ENCODE measurements at regions not wholly inside any gene's neighbourhood (a gene's known extent, or its start where the extent isn't known, plus 50 kb on each side); places are given as distances from the start of the nearest gene placed in this dataset.
"Not testable (repeated sequence)": the region's sequence is repeated elsewhere in the genome, so short reads cannot be mapped to it uniquely, and the experiment has no call there.

DNA sequence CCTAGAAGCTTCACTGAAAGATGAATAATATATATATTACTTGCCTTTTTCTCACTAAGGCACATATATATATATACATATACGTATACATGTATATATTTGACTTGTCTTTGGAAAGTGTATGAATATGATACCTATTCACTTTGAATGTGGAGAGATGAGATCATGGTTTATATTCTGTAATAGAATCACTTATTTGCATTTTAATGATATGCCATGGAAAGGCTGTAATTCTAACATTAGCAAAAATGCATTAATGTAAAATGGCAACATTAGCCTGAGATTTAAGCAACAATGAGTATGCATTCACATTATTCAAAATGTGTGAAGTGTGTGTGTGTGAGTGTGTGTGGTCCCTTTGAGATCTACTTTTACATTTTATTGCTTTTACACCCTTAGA lies 54.5 kb upstream of the PRKD1 start:
- DNase-seq (ENCODE audit: extremely low spot score) = no peak
- H3K4me1 ChIP-seq (ENCODE audit: insufficient read depth) = no peaks in the 10 kb centered on the region
- H3K36me3 ChIP-seq (ENCODE audit: insufficient read depth) = no peaks in the 10 kb centered on the region
- H3K27ac ChIP-seq (ENCODE audit: low read depth) = no peak overlapping the region
- 88% methylated on average over 1 of the region's 1 CpG for WGBS
- no peak overlapping the region for H3K4me3 ChIP-seq (ENCODE audit: low read depth, low read length)

DNA sequence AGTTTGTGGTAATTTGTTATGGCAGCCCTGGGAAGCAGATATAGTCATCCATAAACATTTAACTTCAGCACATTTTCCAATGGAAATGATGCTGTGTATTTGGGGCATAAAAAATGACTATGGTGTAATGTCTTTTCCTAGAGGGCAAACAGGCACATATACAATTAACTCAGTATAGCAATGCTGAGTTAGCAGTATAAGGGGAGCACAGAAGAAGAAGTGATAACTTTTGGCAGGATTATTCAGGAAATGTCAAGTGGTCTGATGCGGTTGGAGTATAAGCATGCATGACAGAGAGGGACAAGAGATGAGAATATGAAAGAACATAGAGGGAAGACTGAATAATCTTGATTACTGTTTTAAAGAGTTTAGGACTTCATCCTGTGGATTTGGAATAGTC lies 55.3 kb upstream of the PRKD1 start:
- no peak for DNase-seq (ENCODE audit: extremely low spot score)
- Histone ChIP-seq H3K4me1 (ENCODE audit: insufficient read depth) (no peaks in the 10 kb centered on the region), H3K27ac (ENCODE audit: low read depth) (no peak overlapping the region), H3K4me3 (ENCODE audit: low read depth, low read length) (no peak overlapping the region), H3K36me3 (ENCODE audit: insufficient read depth) (no peaks in the 10 kb centered on the region)
- 76% methylated on average over 1 of the region's 1 CpG for WGBS

- not testable (repeated sequence) for H3K27ac ChIP-seq (ENCODE audit: low read depth); H3K36me3 ChIP-seq (ENCODE audit: insufficient read depth); H3K4me3 ChIP-seq (ENCODE audit: low read depth, low read length); H3K4me1 ChIP-seq (ENCODE audit: insufficient read depth); DNase-seq (ENCODE audit: extremely low spot score)
- WGBS = 84% methylated on average over 30 of the region's 30 CpGs
Observed at GRCh38 chr14:29990344-29990857, 62.8 kb upstream of the PRKD1 start.

DNA sequence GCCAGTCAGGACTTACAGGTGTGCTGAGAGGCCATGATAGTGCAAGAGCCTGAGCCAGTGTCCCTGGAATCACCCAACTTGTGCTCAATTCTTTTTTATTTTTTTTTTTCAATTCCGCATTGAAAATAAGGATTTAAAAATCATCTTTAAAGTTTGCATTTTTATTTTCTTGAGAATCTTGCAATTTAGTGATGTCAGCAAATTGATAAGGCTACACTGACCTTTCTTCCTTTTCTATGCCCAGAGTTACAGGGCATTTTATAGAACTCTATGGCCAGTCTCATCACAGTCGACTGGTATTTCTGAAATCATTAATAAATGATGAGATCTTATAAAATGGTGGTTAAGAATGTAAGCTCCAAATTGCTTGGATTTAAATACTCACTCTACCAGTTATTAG lies 63.3 kb upstream of the PRKD1 start:
- H3K4me3 ChIP-seq (ENCODE audit: low read depth, low read length) = no peak overlapping the region
- DNase-seq (ENCODE audit: extremely low spot score) = no peak
- H3K36me3 ChIP-seq (ENCODE audit: insufficient read depth) = no peaks in the 10 kb centered on the region
- H3K27ac ChIP-seq (ENCODE audit: low read depth) = no peak overlapping the region
- H3K4me1 ChIP-seq (ENCODE audit: insufficient read depth) = no peaks in the 10 kb centered on the region
- WGBS = 95% methylated on average over 2 of the region's 2 CpGs

DNA sequence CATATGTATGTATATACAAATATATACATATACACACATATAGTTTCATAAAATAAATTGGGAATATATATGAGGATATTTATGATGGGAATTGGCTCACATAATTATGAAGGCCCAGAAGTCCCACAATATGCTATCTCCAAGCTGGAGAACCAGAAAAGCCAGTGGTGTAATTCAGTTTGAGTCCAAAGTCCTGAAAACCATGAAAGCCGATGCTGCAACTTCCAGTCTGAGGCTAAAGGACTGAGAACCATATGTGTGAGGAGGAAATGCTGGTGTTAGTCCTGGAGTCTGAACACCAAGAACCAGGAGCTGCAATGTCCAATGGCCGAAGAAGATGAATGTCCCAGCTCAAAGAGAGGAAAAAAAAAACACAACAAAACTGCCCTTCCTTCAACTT lies 65.5 kb upstream of the PRKD1 start:
- 97% methylated on average over 2 of the region's 2 CpGs for WGBS

GRCh38 chr14:29999013-29999539 lies 71.4 kb upstream of the PRKD1 start:
- H3K27ac ChIP-seq (ENCODE audit: low read depth) = no peak overlapping the region
- DNase-seq (ENCODE audit: extremely low spot score) = no peak
- H3K4me1 ChIP-seq (ENCODE audit: insufficient read depth) = no peaks in the 10 kb centered on the region
- no peak overlapping the region for H3K4me3 ChIP-seq (ENCODE audit: low read depth, low read length)
- 82% methylated on average over 3 of the region's 3 CpGs for WGBS
- no peaks in the 10 kb centered on the region for H3K36me3 ChIP-seq (ENCODE audit: insufficient read depth)

More for the DNA sequence above, 65.5 kb upstream of the PRKD1 start:
- Histone ChIP-seq H3K36me3 (ENCODE audit: insufficient read depth) (no peaks in the 10 kb centered on the region), H3K4me1 (ENCODE audit: insufficient read depth) (no peaks in the 10 kb centered on the region), H3K27ac (ENCODE audit: low read depth) (no peak overlapping the region), H3K4me3 (ENCODE audit: low read depth, low read length) (no peak overlapping the region)
- no peak for DNase-seq (ENCODE audit: extremely low spot score)

DNA sequence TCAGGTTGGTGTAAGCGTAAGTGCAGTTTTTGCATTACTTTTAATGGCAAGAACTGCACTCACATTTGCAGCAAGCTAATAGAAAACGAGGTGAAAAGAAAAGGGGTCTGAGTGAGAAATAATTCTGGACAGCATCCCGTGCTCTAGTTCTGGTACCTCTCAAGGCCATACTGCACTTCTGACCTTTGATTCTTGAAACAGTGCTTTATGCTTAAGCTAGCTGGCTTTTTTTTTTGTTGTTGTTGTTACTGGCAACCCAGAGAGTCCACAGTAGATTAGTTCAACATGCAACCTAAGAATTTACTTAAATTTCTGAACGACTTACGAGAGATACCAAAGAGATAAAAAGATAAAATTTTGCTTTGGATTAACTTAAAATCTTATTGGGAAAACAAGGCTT lies 75.2 kb upstream of the PRKD1 start:
- 68% methylated on average over 5 of the region's 5 CpGs for WGBS
- no peak overlapping the region for H3K27ac ChIP-seq (ENCODE audit: low read depth)
- no peaks in the 10 kb centered on the region for H3K36me3 ChIP-seq (ENCODE audit: insufficient read depth)
- no peak for DNase-seq (ENCODE audit: extremely low spot score)
- H3K4me1 ChIP-seq (ENCODE audit: insufficient read depth) = no peaks in the 10 kb centered on the region
- no peak overlapping the region for H3K4me3 ChIP-seq (ENCODE audit: low read depth, low read length)

- WGBS = 49% methylated on average over 8 of the region's 8 CpGs
- Histone ChIP-seq H3K36me3 (ENCODE audit: insufficient read depth) (no peaks in the 10 kb centered on the region), H3K4me3 (ENCODE audit: low read depth, low read length) (no peak overlapping the region), H3K4me1 (ENCODE audit: insufficient read depth) (no peaks in the 10 kb centered on the region), H3K27ac (ENCODE audit: low read depth) (no peak overlapping the region)
- peak; percentile 21 for DNase-seq (ENCODE audit: extremely low spot score)
Observed at GRCh38 chr14:30005114-30005808, 77.6 kb upstream of the PRKD1 start.

DNA sequence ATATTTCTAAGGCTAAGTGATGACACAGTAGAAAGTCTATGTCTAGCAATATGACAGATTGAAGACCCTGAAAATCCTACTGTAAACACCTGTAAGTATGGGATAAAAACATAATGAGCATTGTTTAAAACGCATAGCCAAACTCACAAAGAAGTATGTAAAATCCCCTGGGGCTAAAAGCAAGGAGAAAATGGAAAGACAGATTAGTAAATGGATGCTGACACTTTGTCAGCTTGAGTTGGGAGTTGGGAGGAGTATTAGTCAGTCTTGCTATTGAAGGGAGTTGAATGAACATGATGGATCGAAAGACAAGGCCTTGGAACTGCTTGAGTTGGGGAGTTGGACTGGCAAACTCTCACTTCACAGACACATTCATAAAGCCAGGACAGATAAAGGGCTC lies 79.0 kb upstream of the PRKD1 start:
- WGBS = 65% methylated on average over 2 of the region's 2 CpGs

DNA sequence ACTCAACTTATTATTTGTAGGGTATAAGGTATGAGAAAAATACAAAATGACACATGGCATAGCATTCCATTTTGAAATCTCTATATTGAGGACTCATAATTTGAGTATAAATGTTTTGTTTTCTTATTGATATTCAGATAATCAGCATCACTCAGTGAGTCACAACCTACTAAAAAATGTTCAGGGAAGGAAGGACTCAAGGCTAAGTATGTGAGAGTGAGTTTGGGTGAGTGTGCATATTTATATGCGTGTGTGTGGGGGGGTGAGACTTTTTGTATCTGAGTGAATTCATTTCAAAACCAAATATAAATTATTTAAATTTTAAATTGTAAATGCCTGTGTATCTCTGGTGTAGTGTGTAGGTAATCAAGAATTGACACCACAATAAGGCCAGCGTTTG lies 87.8 kb upstream of the PRKD1 start:
- H3K4me1 ChIP-seq (ENCODE audit: insufficient read depth) = no peaks in the 10 kb centered on the region
- no peak for DNase-seq (ENCODE audit: extremely low spot score)
- no peaks in the 10 kb centered on the region for H3K36me3 ChIP-seq (ENCODE audit: insufficient read depth)
- 90% methylated on average over 2 of the region's 2 CpGs for WGBS
- no peak overlapping the region for H3K27ac ChIP-seq (ENCODE audit: low read depth)
- no peak overlapping the region for H3K4me3 ChIP-seq (ENCODE audit: low read depth, low read length)

More for the DNA sequence above, 79.0 kb upstream of the PRKD1 start:
- no peak overlapping the region for H3K27ac ChIP-seq (ENCODE audit: low read depth)
- no peaks in the 10 kb centered on the region for H3K4me1 ChIP-seq (ENCODE audit: insufficient read depth)
- no peaks in the 10 kb centered on the region for H3K36me3 ChIP-seq (ENCODE audit: insufficient read depth)
- H3K4me3 ChIP-seq (ENCODE audit: low read depth, low read length) = no peak overlapping the region
- DNase-seq (ENCODE audit: extremely low spot score) = no peak

- no peaks in the 10 kb centered on the region for H3K36me3 ChIP-seq (ENCODE audit: insufficient read depth)
- 84% methylated on average over 1 of the region's 1 CpG for whole genome bisulfite sequencing
- no peak overlapping the region for H3K4me3 ChIP-seq (ENCODE audit: low read depth, low read length)
- H3K4me1 ChIP-seq (ENCODE audit: insufficient read depth) = no peaks in the 10 kb centered on the region
- no peak overlapping the region for H3K27ac ChIP-seq (ENCODE audit: low read depth)
- DNase-seq (ENCODE audit: extremely low spot score) = no peak
Observed at GRCh38 chr14:30016002-30016401, 88.4 kb upstream of the PRKD1 start.

- 90% methylated on average over 2 of the region's 2 CpGs for WGBS
- no peaks in the 10 kb centered on the region for H3K36me3 ChIP-seq (ENCODE audit: insufficient read depth)
- no peak for DNase-seq (ENCODE audit: extremely low spot score)
- H3K4me1 ChIP-seq (ENCODE audit: insufficient read depth) = no peaks in the 10 kb centered on the region
- H3K4me3 ChIP-seq (ENCODE audit: low read depth, low read length) = no peak overlapping the region
- H3K27ac ChIP-seq (ENCODE audit: low read depth) = no peak overlapping the region
Observed at GRCh38 chr14:30017370-30017993, 89.8 kb upstream of the PRKD1 start.

DNA sequence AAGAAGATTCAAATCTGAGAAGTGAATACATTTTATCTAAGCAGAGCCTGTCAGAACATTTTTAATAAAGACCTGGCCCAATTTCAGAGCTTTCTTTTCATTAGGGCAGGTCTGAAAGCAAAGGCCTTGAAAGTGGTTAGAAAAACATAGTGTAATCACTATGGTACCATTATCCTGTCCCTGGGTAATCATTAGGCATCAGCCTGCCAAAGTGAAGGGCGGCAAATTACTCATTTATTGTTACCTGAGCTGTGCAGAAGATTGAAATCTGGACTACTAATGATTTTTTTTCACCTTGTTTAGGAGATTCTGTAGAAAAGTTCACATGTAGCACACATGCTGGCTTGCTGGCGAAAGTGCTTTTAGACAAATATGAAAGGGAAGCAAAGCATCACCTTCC lies 92.6 kb upstream of the PRKD1 start:
- Histone ChIP-seq H3K4me1 (ENCODE audit: insufficient read depth) (no peaks in the 10 kb centered on the region), H3K27ac (ENCODE audit: low read depth) (no peak overlapping the region), H3K36me3 (ENCODE audit: insufficient read depth) (no peaks in the 10 kb centered on the region), H3K4me3 (ENCODE audit: low read depth, low read length) (no peak overlapping the region)
- DNase-seq (ENCODE audit: extremely low spot score) = no peak
- WGBS = 88% methylated on average over 2 of the region's 2 CpGs

DNA sequence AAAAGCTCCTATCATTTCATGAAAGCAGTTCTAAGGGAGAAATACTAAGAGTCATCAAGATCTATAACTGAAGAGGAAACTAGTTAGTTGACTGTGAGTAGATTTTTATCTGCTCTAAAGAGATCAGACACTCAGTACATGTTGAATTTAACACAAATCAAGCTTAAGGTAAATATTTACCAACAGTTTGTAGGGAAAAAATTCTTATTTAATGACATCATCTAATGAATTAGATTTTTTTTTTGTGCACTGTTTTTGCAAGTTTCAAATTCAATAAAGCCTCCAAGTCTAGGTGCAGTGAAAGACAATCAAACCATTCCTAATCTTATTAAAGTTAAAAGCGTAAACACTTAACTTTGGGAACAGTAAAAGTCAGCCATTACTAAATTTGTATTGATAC lies 93.0 kb upstream of the PRKD1 start:
- no peak for DNase-seq (ENCODE audit: extremely low spot score)
- Histone ChIP-seq H3K4me3 (ENCODE audit: low read depth, low read length) (no peak overlapping the region), H3K27ac (ENCODE audit: low read depth) (no peak overlapping the region), H3K36me3 (ENCODE audit: insufficient read depth) (no peaks in the 10 kb centered on the region), H3K4me1 (ENCODE audit: insufficient read depth) (no peaks in the 10 kb centered on the region)
- 95% methylated on average over 1 of the region's 1 CpG for WGBS
